Tibial nerve (tissue), 3 donors: ENCODE measurements at regions not wholly inside any gene's neighbourhood (a gene's known extent, or its start where the extent isn't known, plus 50 kb on each side); places are given as distances from the start of the nearest gene placed in this dataset.

Source experiments
- POLR2A ChIP-seq, 2 donors: fragments of 450-650 bp; IDR thresholded peaks; one replicate each; pipeline ENCODE4 v1.6.1; 2017; ENCODE audit warnings: antibody characterized with exemption in 2 of 2, mild to moderate bottlenecking in 2 of 2, moderate library complexity in 2 of 2
- TF ChIP-seq, protein P1 (sequence below), 5 experiments: fragments of 200-600 bp in 3 of 5; fragments of 450-650 bp in 2 of 5; sonication (generic) in 3 of 5; IDR thresholded peaks; one replicate each; pipeline ENCODE4 v1.5.1; 2016 to 2019; ENCODE audit warnings: antibody characterized with exemption in 5 of 5, mild to moderate bottlenecking in 3 of 5, moderate library complexity in 2 of 5

GRCh38 chr12:92020983-92021665 lies 124.5 kb downstream of the BTG1 start:
- no peak for TF ChIP-seq POLR2A (IDR thresholded peaks at IDR 0.05)
- TF ChIP-seq, protein P1, sequence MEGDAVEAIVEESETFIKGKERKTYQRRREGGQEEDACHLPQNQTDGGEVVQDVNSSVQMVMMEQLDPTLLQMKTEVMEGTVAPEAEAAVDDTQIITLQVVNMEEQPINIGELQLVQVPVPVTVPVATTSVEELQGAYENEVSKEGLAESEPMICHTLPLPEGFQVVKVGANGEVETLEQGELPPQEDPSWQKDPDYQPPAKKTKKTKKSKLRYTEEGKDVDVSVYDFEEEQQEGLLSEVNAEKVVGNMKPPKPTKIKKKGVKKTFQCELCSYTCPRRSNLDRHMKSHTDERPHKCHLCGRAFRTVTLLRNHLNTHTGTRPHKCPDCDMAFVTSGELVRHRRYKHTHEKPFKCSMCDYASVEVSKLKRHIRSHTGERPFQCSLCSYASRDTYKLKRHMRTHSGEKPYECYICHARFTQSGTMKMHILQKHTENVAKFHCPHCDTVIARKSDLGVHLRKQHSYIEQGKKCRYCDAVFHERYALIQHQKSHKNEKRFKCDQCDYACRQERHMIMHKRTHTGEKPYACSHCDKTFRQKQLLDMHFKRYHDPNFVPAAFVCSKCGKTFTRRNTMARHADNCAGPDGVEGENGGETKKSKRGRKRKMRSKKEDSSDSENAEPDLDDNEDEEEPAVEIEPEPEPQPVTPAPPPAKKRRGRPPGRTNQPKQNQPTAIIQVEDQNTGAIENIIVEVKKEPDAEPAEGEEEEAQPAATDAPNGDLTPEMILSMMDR (IDR thresholded peaks at IDR 0.05): no peak
